ENCODE measurements at regions not wholly inside any gene's neighbourhood (a gene's known extent, or its start where the extent isn't known, plus 50 kb on each side); places are given as distances from the start of the nearest gene placed in this dataset.
A peak's percentile ranks its signal among the peaks of the same experiment; 100 is the strongest.

- ChIA-PET CTCF (interaction anchor here (0.6 to 1.3 kb wide), 4 partner anchors 11 to 339 kb away, joined by 3 to 6 read pairs (median 3); no protein-coding TSS in a partner anchor), POLR2A (interaction anchor here (1.3 kb wide), 1 partner anchor 13 kb away, joined by 3 read pairs; no protein-coding TSS in a partner anchor)
- H3K4me3 ChIP-seq (ENCODE audit: low read depth, low read length), result no peak overlapping the region
- H3K9me3 ChIP-seq (ENCODE audit: control insufficient read depth, insufficient read depth, low read depth, low read length), result no peaks in the 10 kb centered on the region
- peaks cover 10% of the 10 kb centered on the region; the same call in 1 of the 2 replicates for H3K4me1 ChIP-seq (ENCODE audit: control insufficient read depth, insufficient read depth, low read length)
- peak; percentile 100 for TF ChIP-seq ZNF610 (tag by site-specific recombination; IDR thresholded peaks at IDR 0.05; ENCODE audit: borderline replicate concordance)
- TF ChIP-seq OVOL3 (tag by site-specific recombination; IDR thresholded peaks at IDR 0.05), result no peak
- peak; percentile 16 for TF ChIP-seq SETDB1 (IDR thresholded peaks at IDR 0.05; ENCODE audit: insufficient read length, low read length)
- no peak for TF ChIP-seq ZSCAN30 (tag by site-specific recombination; IDR thresholded peaks at IDR 0.05)
- peak; percentile 69 for TF ChIP-seq ZIC2 (tag by site-specific recombination; IDR thresholded peaks at IDR 0.05)
- no peak for TF ChIP-seq ZNF621 (tag by site-specific recombination; IDR thresholded peaks at IDR 0.05)
- 0 out of 2 replicates have a peak, but pooled peaks have one; percentile 42 for TF ChIP-seq MZF1 (tag by site-specific recombination; IDR thresholded peaks at IDR 0.05; ENCODE audit: borderline replicate concordance)
- 0 out of 2 replicates have a peak, but pooled peaks have one; percentile 37 for TF ChIP-seq ZNF501 (tag by site-specific recombination; IDR thresholded peaks at IDR 0.05)
- TF ChIP-seq ZNF239 (tag by site-specific recombination; IDR thresholded peaks at IDR 0.05), result no peak
- TF ChIP-seq WT1 (tag by site-specific recombination; IDR thresholded peaks at IDR 0.05), result peak; percentile 47; the same call in 1 of the 2 replicates
- TF ChIP-seq GLIS1 (tag by site-specific recombination; IDR thresholded peaks at IDR 0.05), result peak; percentile 96
- no peaks in the 10 kb centered on the region for H3K36me3 ChIP-seq (ENCODE audit: control insufficient read depth in 2 of 2, insufficient read depth in 1 of 2, low read length in 2 of 2)
- no peak overlapping the region for H3K27ac ChIP-seq (ENCODE audit: extremely low read depth, low read depth, low read length)
These were observed 229.7 kb upstream of the IRF2BP2 start for GRCh38 chr1:234839663-234840062.

GRCh38 chr1:234838820-234839219, 228.8 kb upstream of the IRF2BP2 start:
- Histone ChIP-seq H3K4me3 (ENCODE audit: low read depth, low read length) (no peak overlapping the region), H3K36me3 (ENCODE audit: control insufficient read depth in 2 of 2, insufficient read depth in 1 of 2, low read length in 2 of 2) (no peaks in the 10 kb centered on the region), H3K4me1 (ENCODE audit: control insufficient read depth, insufficient read depth, low read length) (peaks cover 10% of the 10 kb centered on the region; the same call in 1 of the 2 replicates), H3K27ac (ENCODE audit: extremely low read depth, low read depth, low read length) (no peak overlapping the region), H3K9me3 (ENCODE audit: control insufficient read depth, insufficient read depth, low read depth, low read length) (no peaks in the 10 kb centered on the region)
- POLR2A ChIA-PET, result interaction anchor here (1.3 kb wide), 1 partner anchor 14 kb away, joined by 3 read pairs; no protein-coding TSS in a partner anchor
- no peak for TF ChIP-seq ZBTB44 (tag by site-specific recombination; IDR thresholded peaks at IDR 0.05)
- no peak for TF ChIP-seq ZNF184 (tag by site-specific recombination; IDR thresholded peaks at IDR 0.05)
- TF ChIP-seq ZNF112 (tag by site-specific recombination; IDR thresholded peaks at IDR 0.05), result no peak
- no peak for TF ChIP-seq ZBTB8A (tag by site-specific recombination; IDR thresholded peaks at IDR 0.05)
- TF ChIP-seq KLF17 (tag by site-specific recombination; IDR thresholded peaks at IDR 0.05), result no peak
- TF ChIP-seq ZNF624 (tag by site-specific recombination; IDR thresholded peaks at IDR 0.05), result no peak
- no peak for TF ChIP-seq ZBTB1 (tag by site-specific recombination; IDR thresholded peaks at IDR 0.05)
- TF ChIP-seq ZBTB6 (tag by site-specific recombination; IDR thresholded peaks at IDR 0.05), result no peak
- no peak for TF ChIP-seq ZNF548 (tag by site-specific recombination; IDR thresholded peaks at IDR 0.05)
- no peak for TF ChIP-seq ZNF146 (tag by site-specific recombination; IDR thresholded peaks at IDR 0.05)
- CTCF ChIA-PET, result interaction anchor here (0.6 to 1.3 kb wide), 5 partner anchors 12 to 338 kb away, joined by 3 to 6 read pairs (median 3); no protein-coding TSS in a partner anchor

Measured in HEK293 (cell line).